ENCODE measurements at regions not wholly inside any gene's neighbourhood (a gene's known extent, or its start where the extent isn't known, plus 50 kb on each side); places are given as distances from the start of the nearest gene placed in this dataset.

DNA sequence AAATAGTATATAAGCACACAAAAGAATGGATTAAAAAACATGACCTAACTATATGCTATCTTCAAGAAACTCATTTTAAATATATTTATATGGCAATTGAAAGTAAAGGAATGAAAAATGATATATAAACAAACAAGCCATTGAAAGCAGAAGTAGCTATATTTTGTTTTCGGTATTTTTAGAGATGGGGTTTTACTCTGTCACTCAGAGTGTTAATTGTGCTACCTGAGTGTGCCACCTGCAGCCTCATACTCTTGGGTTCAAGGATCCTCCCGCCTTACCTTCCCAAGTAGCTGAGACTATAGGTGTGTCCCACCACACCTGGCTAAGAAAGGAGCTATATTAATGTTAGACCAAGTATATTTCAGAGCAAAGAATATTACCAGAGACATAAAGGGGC is 624.1 kb downstream of the BUD13 start:
- TF ChIP-seq, protein P1, sequence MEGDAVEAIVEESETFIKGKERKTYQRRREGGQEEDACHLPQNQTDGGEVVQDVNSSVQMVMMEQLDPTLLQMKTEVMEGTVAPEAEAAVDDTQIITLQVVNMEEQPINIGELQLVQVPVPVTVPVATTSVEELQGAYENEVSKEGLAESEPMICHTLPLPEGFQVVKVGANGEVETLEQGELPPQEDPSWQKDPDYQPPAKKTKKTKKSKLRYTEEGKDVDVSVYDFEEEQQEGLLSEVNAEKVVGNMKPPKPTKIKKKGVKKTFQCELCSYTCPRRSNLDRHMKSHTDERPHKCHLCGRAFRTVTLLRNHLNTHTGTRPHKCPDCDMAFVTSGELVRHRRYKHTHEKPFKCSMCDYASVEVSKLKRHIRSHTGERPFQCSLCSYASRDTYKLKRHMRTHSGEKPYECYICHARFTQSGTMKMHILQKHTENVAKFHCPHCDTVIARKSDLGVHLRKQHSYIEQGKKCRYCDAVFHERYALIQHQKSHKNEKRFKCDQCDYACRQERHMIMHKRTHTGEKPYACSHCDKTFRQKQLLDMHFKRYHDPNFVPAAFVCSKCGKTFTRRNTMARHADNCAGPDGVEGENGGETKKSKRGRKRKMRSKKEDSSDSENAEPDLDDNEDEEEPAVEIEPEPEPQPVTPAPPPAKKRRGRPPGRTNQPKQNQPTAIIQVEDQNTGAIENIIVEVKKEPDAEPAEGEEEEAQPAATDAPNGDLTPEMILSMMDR (IDR thresholded peaks at IDR 0.05), result no peak
- no peak for TF ChIP-seq ZFX (IDR thresholded peaks at IDR 0.05; ENCODE audit: borderline replicate concordance)

All from 22Rv1 (cell line).